Fibroblast of pulmonary artery (primary cell): ENCODE measurements at regions not wholly inside any gene's neighbourhood (a gene's known extent, or its start where the extent isn't known, plus 50 kb on each side); places are given as distances from the start of the nearest gene placed in this dataset.
"Not testable (repeated sequence)": the region's sequence is repeated elsewhere in the genome, so short reads cannot be mapped to it uniquely, and the experiment has no call there.

Source experiments
- DNase-seq: peaks from one replicate; pipeline ENCODE4 v3.0.0-alpha.2; 2010; ENCODE audit warnings: low read depth
- H3K4me3 ChIP-seq: replicated peaks from 2 replicates; pipeline ENCODE4 v1.5.1; 2011; ENCODE audit warnings: low read depth, mild to moderate bottlenecking, control low read depth, low read length, moderate library complexity
- CTCF ChIP-seq: IDR thresholded peaks from 2 replicates; pipeline ENCODE4 v1.5.1; 2011; ENCODE audit warnings: mild to moderate bottlenecking, control low read depth, low read length, inconsistent platforms; ENCODE audit errors: missing control alignments

GRCh38 chr6:86042214-86042613 is 399.5 kb upstream of the SYNCRIP start:
- H3K4me3 ChIP-seq, result no peak overlapping the region
- DNase-seq, result no peak
- no peak for TF ChIP-seq CTCF

- TF ChIP-seq CTCF, result no peak
- DNase-seq, result no peak
- no peak overlapping the region for H3K4me3 ChIP-seq
Measured at GRCh38 chr6:86031713-86032112, 389.0 kb upstream of the SYNCRIP start.

- DNase-seq, result no peak
- no peak for TF ChIP-seq CTCF
- no peak overlapping the region for H3K4me3 ChIP-seq
Measured at GRCh38 chr6:86030875-86031274, 388.2 kb upstream of the SYNCRIP start.

- DNase-seq, result no peak
- H3K4me3 ChIP-seq, result no peak overlapping the region
- no peak for TF ChIP-seq CTCF
Measured at GRCh38 chr6:86028776-86029175, 386.1 kb upstream of the SYNCRIP start.

- not testable (repeated sequence) for DNase-seq, H3K4me3 ChIP-seq
Measured at GRCh38 chr6:86026890-86027289, 384.2 kb upstream of the SYNCRIP start.

- no peak overlapping the region for H3K4me3 ChIP-seq
- no peak for TF ChIP-seq CTCF
- no peak for DNase-seq
Measured at GRCh38 chr6:86017236-86017635, 374.6 kb upstream of the SYNCRIP start.

GRCh38 chr6:86016567-86016966 is 373.9 kb upstream of the SYNCRIP start:
- no peak overlapping the region for H3K4me3 ChIP-seq
- no peak for DNase-seq
- no peak for TF ChIP-seq CTCF

GRCh38 chr6:86016077-86016476 is 373.4 kb upstream of the SYNCRIP start:
- no peak overlapping the region for H3K4me3 ChIP-seq
- no peak for DNase-seq
- TF ChIP-seq CTCF, result no peak

GRCh38 chr6:86012991-86013390 is 370.3 kb upstream of the SYNCRIP start:
- not testable (repeated sequence) for DNase-seq, H3K4me3 ChIP-seq
